ENCODE measurements at regions not wholly inside any gene's neighbourhood (a gene's known extent, or its start where the extent isn't known, plus 50 kb on each side); places are given as distances from the start of the nearest gene placed in this dataset.

GRCh38 chr4:65265526-65265925 lies 404.8 kb downstream of the EPHA5 start:
- no peak overlapping the region for H3K27ac ChIP-seq
- no peak for TF ChIP-seq CTCF (conservative IDR thresholded peaks at IDR 0.05)

- H3K27ac ChIP-seq, result no peak overlapping the region
- TF ChIP-seq CTCF (conservative IDR thresholded peaks at IDR 0.05), result no peak
Measured at GRCh38 chr4:65259296-65259695, 411.0 kb downstream of the EPHA5 start.

DNA sequence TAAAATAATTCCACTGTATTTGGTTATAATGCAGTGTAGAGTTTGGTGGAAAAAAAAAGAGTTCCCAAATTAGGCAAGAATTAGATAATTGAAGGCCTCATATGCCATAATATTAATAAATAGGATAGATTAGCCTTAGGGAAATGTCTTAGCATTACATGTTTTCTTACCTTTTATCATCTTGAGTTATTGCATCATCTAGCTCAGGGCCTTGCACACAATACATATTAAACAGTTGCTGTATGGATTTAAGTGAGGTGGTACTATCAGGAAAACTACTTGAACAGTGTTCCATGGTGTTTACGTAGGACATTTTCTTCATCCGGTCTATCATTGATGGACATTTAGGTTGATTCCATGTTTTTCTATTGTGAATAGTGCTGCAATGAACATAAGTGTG lies 419.4 kb downstream of the EPHA5 start:
- TF ChIP-seq CTCF (conservative IDR thresholded peaks at IDR 0.05), result no peak
- no peak overlapping the region for H3K27ac ChIP-seq

GRCh38 chr4:65249111-65249510 lies 421.2 kb downstream of the EPHA5 start:
- H3K27ac ChIP-seq, result no peak overlapping the region
- TF ChIP-seq CTCF (conservative IDR thresholded peaks at IDR 0.05), result no peak

DNA sequence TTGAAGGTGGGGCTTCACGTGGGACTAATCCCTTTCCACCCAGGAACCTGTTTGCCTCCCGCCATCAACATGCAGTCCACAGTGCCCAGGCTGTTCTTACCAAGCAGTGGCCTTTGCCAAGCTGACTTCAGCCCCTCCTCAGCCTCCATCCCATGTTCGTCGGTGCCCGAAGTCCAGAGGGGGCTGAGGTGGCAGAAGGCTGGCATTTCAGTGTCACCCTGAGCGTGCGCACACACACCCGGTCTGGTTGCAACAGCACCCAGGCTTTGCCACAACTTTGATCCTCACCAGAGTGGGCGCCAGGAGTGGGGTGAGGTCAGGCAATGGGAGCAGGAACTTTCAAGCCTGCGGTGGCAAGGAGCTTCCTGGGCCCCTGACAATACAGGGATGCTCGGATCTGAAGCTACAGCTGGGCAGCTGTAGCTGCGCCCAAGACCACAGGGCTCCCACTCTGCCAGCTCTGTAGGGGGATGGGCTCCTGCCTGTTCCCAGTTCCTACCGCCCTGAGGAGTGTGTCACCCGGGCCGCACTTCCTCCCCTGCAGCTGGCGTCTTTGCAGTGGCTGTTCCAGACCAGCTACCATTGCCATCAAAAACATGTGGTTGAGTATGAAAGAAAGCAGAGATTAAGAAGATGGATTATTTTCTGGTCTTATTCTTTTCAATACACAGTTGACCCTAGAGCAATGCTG lies 428.0 kb downstream of the EPHA5 start:
- no peak overlapping the region for H3K27ac ChIP-seq
- no peak for TF ChIP-seq CTCF (conservative IDR thresholded peaks at IDR 0.05)

DNA sequence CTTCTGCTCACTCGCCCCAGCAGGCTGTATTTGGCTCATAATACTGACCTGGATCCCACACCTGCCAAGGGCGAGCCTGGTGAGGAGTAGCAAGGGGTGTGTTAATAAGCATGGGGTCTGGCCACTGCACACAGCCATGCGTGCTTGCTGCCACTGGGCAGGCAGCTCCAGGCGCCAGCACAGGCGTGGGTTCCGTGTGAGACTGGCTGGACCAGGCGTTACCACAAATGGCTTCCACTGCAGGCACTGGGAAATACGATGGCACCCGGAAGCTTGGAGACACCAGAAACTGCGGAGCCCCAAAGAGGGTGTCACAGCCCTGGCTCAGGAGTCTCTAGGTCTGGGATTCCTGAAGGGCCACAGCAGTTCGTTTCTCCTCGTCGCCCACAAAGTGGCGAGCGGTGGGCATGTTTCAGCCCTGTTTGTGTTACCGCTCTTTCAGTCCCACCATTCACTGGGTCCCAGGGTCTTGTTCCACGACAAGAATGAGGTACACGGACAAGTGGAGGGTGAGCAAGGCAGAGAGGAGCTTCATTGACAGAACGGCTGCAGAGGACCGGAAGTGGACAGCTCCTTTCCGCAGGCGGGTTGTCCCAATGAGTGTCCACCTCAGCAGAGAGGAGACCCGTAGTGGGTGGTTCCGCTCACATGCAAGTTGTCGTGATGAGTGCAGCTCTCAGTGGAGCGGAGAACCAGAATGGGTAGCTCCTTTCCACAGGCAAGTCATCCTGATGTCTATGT lies 428.9 kb downstream of the EPHA5 start:
- H3K27ac ChIP-seq, result no peak overlapping the region
- no peak for TF ChIP-seq CTCF (conservative IDR thresholded peaks at IDR 0.05)

GRCh38 chr4:65234061-65234460 lies 436.2 kb downstream of the EPHA5 start:
- no peak overlapping the region for H3K27ac ChIP-seq
- no peak for TF ChIP-seq CTCF (conservative IDR thresholded peaks at IDR 0.05)

Measured in VCaP (cell line).